Liver (tissue), 3 donors: ENCODE measurements at regions not wholly inside any gene's neighbourhood (a gene's known extent, or its start where the extent isn't known, plus 50 kb on each side); places are given as distances from the start of the nearest gene placed in this dataset.

Source experiments
- NR2F2 ChIP-seq: IDR thresholded peaks from 2 replicates; pipeline ENCODE4 v1.6.1; 2016; ENCODE audit warnings: antibody characterized with exemption
- RAD21 ChIP-seq, 2 donors: IDR thresholded peaks; 2 replicates each; pipeline ENCODE4 v1.6.1; 2016; ENCODE audit warnings: antibody characterized with exemption in 2 of 2, mild to moderate bottlenecking in 2 of 2
- TAF1 ChIP-seq: conservative IDR thresholded peaks from 2 replicates; pipeline ENCODE4 v1.6.1; 2016; ENCODE audit warnings: antibody characterized with exemption, mild to moderate bottlenecking
- YY1 ChIP-seq: IDR thresholded peaks from 2 replicates; pipeline ENCODE4 v1.6.1; 2016; ENCODE audit warnings: antibody characterized with exemption, mild to moderate bottlenecking
- TF ChIP-seq, protein P1 (sequence below): fragments of 150-350 bp; IDR thresholded peaks from 2 replicates; pipeline ENCODE4 v1.5.1; 2017; ENCODE audit warnings: improper control_type of control experiment, low read depth, low read length; ENCODE audit not compliant: missing input control
- TF ChIP-seq, protein P2 (sequence below): IDR thresholded peaks from 2 replicates; pipeline ENCODE4 v1.6.1; 2016; ENCODE audit warnings: antibody characterized with exemption
- TF ChIP-seq, protein P3 (sequence below): IDR thresholded peaks from 2 replicates; pipeline ENCODE4 v1.6.1; 2016; ENCODE audit warnings: antibody characterized with exemption, mild to moderate bottlenecking
- donor health status: healthy.
- donor health status: healthy.

DNA sequence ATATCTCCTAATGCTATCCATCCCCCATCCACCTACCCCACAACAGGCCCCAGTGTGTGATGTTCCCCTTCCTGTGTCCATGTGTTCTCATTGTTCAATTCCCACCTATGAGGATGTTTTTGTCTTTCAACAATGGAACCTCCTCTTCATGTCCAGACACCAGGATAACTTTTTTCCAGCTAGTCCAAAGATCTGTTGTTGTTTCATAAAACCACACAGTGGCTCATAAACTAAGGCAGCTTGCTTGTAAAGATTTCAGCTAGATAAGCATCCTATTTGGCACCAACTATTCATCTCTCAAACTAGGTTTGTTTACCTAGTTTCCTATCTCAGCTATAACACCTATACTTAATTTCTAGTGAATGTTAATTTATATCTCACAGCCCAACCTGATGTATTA, 937.7 kb downstream of the TRIB2 start:
- TF ChIP-seq, protein P1, sequence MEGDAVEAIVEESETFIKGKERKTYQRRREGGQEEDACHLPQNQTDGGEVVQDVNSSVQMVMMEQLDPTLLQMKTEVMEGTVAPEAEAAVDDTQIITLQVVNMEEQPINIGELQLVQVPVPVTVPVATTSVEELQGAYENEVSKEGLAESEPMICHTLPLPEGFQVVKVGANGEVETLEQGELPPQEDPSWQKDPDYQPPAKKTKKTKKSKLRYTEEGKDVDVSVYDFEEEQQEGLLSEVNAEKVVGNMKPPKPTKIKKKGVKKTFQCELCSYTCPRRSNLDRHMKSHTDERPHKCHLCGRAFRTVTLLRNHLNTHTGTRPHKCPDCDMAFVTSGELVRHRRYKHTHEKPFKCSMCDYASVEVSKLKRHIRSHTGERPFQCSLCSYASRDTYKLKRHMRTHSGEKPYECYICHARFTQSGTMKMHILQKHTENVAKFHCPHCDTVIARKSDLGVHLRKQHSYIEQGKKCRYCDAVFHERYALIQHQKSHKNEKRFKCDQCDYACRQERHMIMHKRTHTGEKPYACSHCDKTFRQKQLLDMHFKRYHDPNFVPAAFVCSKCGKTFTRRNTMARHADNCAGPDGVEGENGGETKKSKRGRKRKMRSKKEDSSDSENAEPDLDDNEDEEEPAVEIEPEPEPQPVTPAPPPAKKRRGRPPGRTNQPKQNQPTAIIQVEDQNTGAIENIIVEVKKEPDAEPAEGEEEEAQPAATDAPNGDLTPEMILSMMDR, result no peak
- TF ChIP-seq, protein P2, sequence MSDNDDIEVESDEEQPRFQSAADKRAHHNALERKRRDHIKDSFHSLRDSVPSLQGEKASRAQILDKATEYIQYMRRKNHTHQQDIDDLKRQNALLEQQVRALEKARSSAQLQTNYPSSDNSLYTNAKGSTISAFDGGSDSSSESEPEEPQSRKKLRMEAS, result no peak
- no peak for TF ChIP-seq YY1
- no peak for TF ChIP-seq RAD21 (IDR thresholded peaks at IDR 0.05)
- TF ChIP-seq TAF1, result no peak
- TF ChIP-seq NR2F2, result no peak
- TF ChIP-seq, protein P3, sequence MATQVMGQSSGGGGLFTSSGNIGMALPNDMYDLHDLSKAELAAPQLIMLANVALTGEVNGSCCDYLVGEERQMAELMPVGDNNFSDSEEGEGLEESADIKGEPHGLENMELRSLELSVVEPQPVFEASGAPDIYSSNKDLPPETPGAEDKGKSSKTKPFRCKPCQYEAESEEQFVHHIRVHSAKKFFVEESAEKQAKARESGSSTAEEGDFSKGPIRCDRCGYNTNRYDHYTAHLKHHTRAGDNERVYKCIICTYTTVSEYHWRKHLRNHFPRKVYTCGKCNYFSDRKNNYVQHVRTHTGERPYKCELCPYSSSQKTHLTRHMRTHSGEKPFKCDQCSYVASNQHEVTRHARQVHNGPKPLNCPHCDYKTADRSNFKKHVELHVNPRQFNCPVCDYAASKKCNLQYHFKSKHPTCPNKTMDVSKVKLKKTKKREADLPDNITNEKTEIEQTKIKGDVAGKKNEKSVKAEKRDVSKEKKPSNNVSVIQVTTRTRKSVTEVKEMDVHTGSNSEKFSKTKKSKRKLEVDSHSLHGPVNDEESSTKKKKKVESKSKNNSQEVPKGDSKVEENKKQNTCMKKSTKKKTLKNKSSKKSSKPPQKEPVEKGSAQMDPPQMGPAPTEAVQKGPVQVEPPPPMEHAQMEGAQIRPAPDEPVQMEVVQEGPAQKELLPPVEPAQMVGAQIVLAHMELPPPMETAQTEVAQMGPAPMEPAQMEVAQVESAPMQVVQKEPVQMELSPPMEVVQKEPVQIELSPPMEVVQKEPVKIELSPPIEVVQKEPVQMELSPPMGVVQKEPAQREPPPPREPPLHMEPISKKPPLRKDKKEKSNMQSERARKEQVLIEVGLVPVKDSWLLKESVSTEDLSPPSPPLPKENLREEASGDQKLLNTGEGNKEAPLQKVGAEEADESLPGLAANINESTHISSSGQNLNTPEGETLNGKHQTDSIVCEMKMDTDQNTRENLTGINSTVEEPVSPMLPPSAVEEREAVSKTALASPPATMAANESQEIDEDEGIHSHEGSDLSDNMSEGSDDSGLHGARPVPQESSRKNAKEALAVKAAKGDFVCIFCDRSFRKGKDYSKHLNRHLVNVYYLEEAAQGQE, result no peak
